Activated T-helper 2 cell treated with anti-CD3 and anti-CD28 coated beads, Interferon-gamma antibody, Interleukin-2, Interleukin-4, amounts not matched to agents 10 μg/mL and 5 μg/mL and 100 μg/mL, durations not matched to agents 14 hours and 24 hours and 36 hours (primary cell): ENCODE measurements at regions not wholly inside any gene's neighbourhood (a gene's known extent, or its start where the extent isn't known, plus 50 kb on each side); places are given as distances from the start of the nearest gene placed in this dataset.

ENCODE experiments used
- DNase-seq: peaks from one replicate; pipeline ENCODE4 v3.0.0; 2021; ENCODE audit warnings: low spot score
- H3K27ac Mint-ChIP-seq: one replicate; pipeline ENCODE4 v1.8.0; 2021; ENCODE audit warnings: mixed read lengths
- H3K27me3 Mint-ChIP-seq: one replicate; pipeline ENCODE4 v1.8.0; 2021; ENCODE audit warnings: low read depth, mixed read lengths
- H3K36me3 Mint-ChIP-seq: one replicate; pipeline ENCODE4 v1.8.0; 2021; ENCODE audit warnings: low read depth, mixed read lengths
- H3K4me1 Mint-ChIP-seq: one replicate; pipeline ENCODE4 v1.8.0; 2021; ENCODE audit warnings: low read depth, mixed read lengths
- H3K4me3 Mint-ChIP-seq: one replicate; pipeline ENCODE4 v1.8.0; 2021; ENCODE audit warnings: low read depth, mild to moderate bottlenecking, moderate library complexity, mixed read lengths
- H3K9me3 Mint-ChIP-seq: one replicate; pipeline ENCODE4 v1.8.0; 2021; ENCODE audit warnings: mixed read lengths
- intact Hi-C: fragments of 100-400 bp; cut with micrococcal nuclease; formaldehyde crosslinking; loops from one replicate; pipeline ENCODE4 v1.15.1; 2023

DNA sequence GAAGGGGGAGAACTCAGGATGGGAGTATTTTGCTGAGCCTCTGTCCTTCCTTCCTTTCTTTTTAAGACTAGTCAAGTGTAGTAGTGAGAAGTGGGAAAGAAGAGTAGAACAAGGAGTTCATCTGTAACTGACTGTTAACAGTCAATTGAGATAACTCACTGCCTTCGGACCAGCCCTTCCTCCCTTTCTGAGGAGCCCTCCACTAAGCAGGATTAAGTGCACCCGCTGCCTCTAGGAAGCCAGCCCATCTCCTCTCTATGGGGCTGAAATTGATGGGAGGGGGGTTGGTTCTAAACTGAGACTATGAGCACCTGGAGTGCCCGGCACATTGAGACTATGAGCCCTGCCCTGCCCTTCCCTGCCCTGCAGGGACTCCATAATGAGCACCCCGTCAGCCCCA, 72.7 kb upstream of the TINAGL1 start:
- Mint-ChIP-seq H3K27ac (no peak overlapping the region), H3K4me1 (peaks cover 14% of the 10 kb centered on the region), H3K36me3 (no peaks in the 10 kb centered on the region), H3K9me3 (no peaks in the 10 kb centered on the region), H3K4me3 (no peak overlapping the region), H3K27me3 (peaks cover 5% of the 10 kb centered on the region)
- DNase-seq: no peak
- intact Hi-C loops: no loop called here

DNA sequence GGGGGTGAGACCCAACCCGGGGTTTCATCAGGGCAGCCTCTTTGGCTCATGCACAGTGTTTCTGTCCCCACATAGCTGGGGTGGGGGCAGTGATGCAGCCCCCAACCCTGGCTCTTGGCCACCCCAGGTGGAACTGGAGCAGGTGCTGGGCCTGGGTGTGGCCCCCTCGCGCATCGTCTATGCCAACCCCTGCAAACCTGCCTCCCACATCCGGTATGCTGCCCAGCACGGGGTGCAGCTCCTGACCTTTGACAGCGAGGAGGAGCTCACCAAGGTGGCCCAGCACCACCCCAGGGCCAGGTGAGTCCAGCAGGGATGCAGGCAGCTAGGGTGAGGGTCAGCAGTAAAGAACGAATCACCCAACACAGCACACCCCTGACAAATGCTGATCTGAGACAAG, 72.3 kb upstream of the TINAGL1 start:
- Mint-ChIP-seq H3K27ac (no peak overlapping the region), H3K4me1 (peaks cover 16% of the 10 kb centered on the region), H3K36me3 (no peaks in the 10 kb centered on the region), H3K9me3 (no peaks in the 10 kb centered on the region), H3K27me3 (peaks cover 5% of the 10 kb centered on the region), H3K4me3 (no peak overlapping the region)
- no peak for DNase-seq
- intact Hi-C loops: no loop called here

DNA sequence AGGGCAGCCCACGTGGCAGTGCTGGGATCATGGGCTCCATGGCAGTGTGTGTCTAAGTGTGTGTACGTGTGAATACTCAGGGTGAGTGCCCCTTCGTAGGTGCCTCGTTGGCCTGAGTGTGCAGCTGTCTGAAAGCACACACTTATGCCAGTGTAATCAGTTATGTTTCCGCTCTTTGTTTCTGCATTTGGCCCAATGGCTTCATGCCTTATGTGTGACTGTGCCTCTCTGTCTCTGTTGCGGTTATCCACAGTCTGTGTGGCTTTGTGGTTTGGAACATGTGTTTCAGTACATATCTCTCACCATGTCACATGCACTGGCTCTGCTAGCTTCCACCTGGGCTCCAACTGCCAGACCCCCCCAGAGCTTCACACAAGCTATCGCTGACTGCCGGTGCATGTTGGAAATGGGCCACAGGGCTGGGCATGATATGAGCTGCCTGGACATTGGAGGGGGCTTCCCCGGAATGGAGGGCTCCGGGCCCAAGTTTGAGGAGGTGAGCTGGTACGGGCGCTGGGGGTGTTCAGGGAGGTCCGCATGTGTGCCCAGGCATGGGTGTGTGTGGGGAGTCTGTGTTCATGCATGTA, 70.3 kb upstream of the TINAGL1 start:
- H3K4me1 Mint-ChIP-seq: peaks cover 22% of the 10 kb centered on the region
- intact Hi-C loops: no loop called here
- H3K4me3 Mint-ChIP-seq: no peak overlapping the region
- H3K27me3 Mint-ChIP-seq: peaks cover 3% of the 10 kb centered on the region
- peak overlapping the region; percentile 31 for H3K27ac Mint-ChIP-seq
- no peaks in the 10 kb centered on the region for H3K9me3 Mint-ChIP-seq
- peak; percentile 47 for DNase-seq
- no peaks in the 10 kb centered on the region for H3K36me3 Mint-ChIP-seq

DNA sequence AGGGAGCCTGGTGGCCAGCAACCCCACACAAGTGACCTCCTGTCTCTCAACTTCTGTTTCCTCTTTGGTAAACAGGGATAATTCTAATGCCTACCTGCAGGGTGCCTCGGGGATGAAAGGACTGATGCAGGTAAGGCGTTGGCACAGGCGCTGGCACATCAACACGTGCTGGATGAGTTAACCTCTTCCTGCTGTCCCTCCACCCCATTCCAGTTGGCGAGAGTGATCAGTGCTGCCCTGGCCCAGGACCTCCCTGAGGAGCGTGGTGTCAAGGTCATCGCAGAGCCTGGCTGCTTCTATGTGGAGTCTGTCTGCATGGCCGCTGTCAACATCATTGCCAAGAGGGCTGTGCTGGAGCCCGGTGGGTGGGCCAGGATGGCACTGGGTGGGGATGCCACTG, 69.1 kb upstream of the TINAGL1 start:
- DNase-seq: no peak
- no peak overlapping the region for H3K27ac Mint-ChIP-seq
- H3K36me3 Mint-ChIP-seq: no peaks in the 10 kb centered on the region
- H3K9me3 Mint-ChIP-seq: no peaks in the 10 kb centered on the region
- peaks cover 3% of the 10 kb centered on the region for H3K27me3 Mint-ChIP-seq
- peaks cover 22% of the 10 kb centered on the region for H3K4me1 Mint-ChIP-seq
- H3K4me3 Mint-ChIP-seq: no peak overlapping the region
- intact Hi-C loops: no loop called here

DNA sequence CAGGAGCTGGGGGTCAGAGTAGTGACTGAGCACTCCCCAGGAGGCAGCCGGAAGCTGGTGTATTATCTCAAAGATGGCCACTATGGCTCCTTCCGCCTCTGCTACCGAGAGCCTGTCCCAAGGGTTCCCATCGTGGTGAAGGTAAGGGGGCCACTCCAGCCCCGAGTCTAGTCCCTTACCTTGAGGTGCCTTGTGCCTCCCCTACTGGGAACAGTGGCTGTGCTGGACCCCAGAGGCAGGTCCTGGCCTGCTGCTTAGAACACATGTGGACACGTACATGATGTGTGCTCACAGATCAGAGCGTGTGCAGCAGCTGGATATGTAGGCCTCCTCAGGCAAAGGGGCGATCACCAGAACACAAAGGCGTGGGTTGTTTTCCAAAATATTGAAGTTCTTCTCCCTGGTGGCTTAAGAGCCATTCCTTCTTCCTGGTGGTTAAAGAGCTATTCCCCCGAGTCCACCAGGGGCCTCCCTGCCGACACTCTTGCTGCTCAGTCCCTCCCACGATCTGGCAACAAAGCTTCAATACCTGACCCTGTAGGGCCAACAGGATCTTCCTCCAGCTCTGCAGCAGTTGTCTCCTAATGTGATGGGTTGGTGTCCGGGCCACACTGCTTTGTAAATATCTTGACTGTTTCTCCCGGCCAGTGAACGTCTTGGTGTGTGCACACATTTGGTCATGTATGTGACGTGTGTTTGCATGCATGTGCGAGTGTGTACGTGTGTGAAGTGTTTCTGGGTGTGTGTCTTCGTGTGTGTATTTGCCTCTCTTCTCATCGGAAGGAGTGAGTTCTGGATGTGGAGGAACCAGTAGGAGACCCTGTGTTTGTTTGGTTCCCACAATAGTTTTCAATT, 68.4 kb upstream of the TINAGL1 start:
- H3K4me1 Mint-ChIP-seq: peaks cover 22% of the 10 kb centered on the region
- H3K27ac Mint-ChIP-seq: no peak overlapping the region
- DNase-seq: no peak
- intact Hi-C loops: no loop called here
- peaks cover 5% of the 10 kb centered on the region for H3K27me3 Mint-ChIP-seq
- no peaks in the 10 kb centered on the region for H3K9me3 Mint-ChIP-seq
- H3K36me3 Mint-ChIP-seq: no peaks in the 10 kb centered on the region
- no peak overlapping the region for H3K4me3 Mint-ChIP-seq

DNA sequence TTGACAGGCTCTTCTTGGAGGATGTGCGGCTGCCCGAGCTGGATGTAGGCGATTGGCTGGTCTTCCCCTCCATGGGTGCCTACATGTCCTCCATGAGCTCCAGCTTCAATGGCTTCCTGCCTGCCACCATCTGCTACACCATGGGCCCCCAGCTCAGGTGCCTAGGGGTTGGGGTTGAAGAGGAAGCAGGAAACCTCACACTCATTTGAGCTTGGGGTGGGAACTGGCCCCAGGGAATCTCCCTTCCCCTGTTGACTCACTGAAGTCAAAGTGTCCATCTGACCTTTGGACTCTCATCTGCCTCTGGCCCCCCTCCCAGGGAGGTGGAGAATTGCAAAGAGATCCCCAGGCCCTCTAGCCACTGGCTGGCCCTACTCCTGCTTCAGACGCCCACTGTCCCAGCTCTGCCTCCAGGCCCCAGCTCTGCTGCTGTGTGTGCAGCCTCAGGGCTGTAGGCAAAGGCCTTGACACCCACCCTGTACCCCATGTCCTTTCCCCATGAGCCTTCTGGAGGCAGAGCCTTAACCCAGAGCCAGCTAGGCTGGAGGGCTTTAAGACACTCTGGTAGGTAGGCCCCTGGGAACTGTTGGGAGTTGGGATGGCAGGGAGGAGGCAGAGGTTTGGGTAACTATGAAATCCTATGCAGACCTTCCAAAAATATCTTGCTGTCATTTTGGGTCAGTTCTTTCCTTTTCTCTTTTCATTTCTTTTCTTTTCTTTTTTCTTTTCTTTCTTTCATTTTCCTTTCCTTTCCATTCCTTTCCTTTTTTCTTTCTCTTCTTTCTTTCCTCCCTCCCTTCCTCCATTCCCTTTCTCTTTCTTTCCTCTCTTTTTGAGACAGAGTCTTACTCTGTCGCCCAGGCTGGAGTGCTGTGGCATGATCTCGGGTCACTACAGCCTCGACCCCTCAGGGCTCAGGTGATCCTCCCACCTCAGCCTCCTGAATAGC, 66.9 kb upstream of the TINAGL1 start:
- no peak for DNase-seq
- Mint-ChIP-seq H3K27me3 (peaks cover 3% of the 10 kb centered on the region), H3K36me3 (no peaks in the 10 kb centered on the region), H3K4me3 (no peak overlapping the region), H3K27ac (peak overlapping the region; percentile 28), H3K9me3 (peaks cover 6% of the 10 kb centered on the region), H3K4me1 (peaks cover 22% of the 10 kb centered on the region)
- intact Hi-C loops: no loop called here

DNA sequence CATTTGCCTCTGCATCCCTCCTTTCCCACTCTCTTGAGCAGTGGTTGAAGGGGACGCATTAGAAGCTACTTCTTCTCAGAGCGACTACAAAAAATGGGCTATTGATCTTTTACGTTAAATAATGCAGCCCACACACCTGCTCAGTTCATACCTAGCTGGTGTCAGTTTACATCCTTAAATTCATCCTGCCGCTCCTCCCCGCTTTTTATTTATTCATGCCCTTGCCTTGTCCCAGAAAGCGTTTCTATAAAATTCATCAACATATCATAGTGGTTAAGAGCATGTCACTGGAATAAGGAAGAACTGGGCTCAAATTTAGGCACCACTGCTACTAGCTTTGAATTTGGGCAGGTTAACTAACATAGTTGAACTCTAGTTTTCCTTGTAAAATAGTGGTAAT, 66.0 kb upstream of the TINAGL1 start:
- DNase-seq: no peak
- Mint-ChIP-seq H3K27ac (no peak overlapping the region), H3K36me3 (no peaks in the 10 kb centered on the region), H3K9me3 (peaks cover 9% of the 10 kb centered on the region), H3K4me1 (peaks cover 21% of the 10 kb centered on the region), H3K27me3 (peaks cover 3% of the 10 kb centered on the region), H3K4me3 (no peak overlapping the region)
- intact Hi-C loops: no loop called here

DNA sequence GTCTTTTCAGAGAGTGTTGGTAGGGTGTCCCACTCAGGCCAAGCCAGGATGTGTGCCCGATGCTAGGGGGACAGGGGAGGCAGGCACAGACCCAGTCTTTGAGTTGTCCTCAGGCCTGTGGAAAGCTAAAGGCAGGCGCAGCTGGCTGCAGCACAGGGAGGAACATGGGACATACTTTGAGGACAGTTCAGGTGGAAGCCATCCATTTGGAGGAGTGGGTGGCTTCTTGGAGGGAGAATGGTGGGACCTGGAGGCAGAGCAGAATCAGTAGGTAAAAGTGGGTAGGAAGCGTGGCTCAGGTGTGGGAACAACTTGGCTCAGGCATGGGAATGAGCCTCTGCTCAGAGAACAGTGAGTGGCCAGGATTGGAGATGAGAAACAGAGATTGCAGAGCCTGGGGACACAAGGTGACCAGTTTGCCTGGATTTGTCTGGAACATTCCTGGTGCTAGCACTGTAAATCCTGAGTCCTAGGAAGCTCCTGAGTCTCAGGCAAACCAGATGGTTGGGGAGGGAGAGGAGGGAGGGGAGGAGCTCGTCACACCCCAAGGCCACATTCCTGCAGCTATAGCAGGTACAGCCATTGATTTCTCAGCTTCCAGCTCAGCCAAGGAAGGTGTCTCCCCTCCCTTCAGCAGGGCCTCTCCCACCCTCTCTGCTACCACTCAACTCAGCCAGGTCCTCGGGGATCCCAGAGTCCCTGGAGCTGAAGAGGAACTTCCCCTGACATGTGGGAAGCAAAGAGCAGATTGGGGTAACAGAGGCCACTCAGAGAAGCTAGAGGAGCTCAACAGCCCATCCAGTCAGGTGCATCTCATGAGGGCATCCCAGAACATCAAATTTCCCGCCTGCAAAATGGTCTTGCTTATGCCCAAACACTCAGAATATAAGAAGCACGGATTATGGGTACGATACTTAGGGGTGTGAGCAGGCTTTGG, 65.2 kb upstream of the TINAGL1 start:
- intact Hi-C loops: no loop called here
- DNase-seq: no peak

DNA sequence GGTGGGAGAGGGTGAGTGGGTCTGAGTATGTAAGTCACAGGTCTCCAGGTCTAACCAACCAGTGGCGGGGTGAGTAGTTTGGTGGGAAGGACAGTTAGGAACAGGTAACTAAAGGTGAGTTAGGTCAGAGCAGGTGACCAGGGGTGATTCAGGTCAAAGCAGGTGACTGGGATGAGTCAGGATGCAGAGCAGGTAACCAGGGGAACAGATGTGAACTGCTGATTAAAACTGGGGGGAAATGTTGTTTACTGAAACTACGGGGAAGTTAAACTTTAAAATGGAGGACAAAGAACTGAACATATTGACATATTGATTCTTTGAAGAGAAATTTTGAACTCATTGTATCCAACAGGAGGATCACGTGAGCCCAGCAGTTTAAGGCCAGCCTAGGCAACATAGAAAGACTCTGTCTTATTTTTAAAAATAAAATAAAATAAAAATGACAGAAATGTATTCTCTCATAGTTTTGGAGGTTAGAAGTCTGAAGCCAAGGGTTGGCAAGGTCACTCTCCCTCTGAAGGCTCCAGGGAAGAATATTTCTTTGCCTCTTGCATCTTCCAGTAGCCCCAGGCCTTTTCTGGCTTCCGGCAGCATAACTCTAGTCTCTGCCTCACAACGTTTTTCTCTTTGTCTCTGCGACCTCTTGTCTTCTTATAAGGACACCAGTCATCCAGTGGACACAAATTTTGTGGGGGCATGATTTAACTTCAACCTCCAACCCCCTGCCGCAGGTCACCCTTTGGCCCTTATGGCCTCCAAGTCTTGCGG, 64.3 kb upstream of the TINAGL1 start:
- no peak overlapping the region for H3K4me3 Mint-ChIP-seq
- no peak overlapping the region for H3K27ac Mint-ChIP-seq
- peaks cover 9% of the 10 kb centered on the region for H3K4me1 Mint-ChIP-seq
- intact Hi-C loops: no loop called here
- peaks cover 3% of the 10 kb centered on the region for H3K27me3 Mint-ChIP-seq
- DNase-seq: no peak
- peaks cover 13% of the 10 kb centered on the region for H3K9me3 Mint-ChIP-seq
- H3K36me3 Mint-ChIP-seq: no peaks in the 10 kb centered on the region

More for the DNA sequence above, 65.2 kb upstream of the TINAGL1 start:
- Mint-ChIP-seq H3K36me3 (no peaks in the 10 kb centered on the region), H3K27ac (no peak overlapping the region), H3K27me3 (peaks cover 3% of the 10 kb centered on the region), H3K9me3 (peaks cover 9% of the 10 kb centered on the region), H3K4me3 (no peak overlapping the region), H3K4me1 (peaks cover 13% of the 10 kb centered on the region)

DNA sequence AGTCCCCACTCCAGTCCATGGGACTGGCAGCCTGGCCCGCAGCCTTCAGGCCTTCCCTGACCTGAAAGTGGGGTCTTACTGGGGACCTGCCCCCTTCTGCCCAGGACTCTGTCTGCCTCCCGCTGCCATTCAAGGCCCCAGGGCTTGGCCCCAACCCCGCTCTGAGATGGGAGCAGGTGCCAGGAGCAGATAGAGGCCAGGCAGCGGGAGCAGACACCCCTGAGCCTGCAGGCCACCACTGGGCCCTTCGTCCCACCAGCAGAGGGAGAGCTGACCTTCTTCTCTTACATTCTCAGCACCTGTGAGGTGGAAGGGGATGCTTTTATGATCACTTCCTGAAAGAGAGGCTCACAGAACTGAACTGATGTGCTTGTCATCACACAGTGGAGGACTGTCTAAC, 62.2 kb upstream of the TINAGL1 start:
- Mint-ChIP-seq H3K9me3 (peaks cover 13% of the 10 kb centered on the region), H3K27ac (no peak overlapping the region), H3K4me1 (peaks cover 5% of the 10 kb centered on the region), H3K4me3 (no peak overlapping the region), H3K27me3 (peaks cover 3% of the 10 kb centered on the region), H3K36me3 (no peaks in the 10 kb centered on the region)
- intact Hi-C loops: no loop called here
- no peak for DNase-seq

DNA sequence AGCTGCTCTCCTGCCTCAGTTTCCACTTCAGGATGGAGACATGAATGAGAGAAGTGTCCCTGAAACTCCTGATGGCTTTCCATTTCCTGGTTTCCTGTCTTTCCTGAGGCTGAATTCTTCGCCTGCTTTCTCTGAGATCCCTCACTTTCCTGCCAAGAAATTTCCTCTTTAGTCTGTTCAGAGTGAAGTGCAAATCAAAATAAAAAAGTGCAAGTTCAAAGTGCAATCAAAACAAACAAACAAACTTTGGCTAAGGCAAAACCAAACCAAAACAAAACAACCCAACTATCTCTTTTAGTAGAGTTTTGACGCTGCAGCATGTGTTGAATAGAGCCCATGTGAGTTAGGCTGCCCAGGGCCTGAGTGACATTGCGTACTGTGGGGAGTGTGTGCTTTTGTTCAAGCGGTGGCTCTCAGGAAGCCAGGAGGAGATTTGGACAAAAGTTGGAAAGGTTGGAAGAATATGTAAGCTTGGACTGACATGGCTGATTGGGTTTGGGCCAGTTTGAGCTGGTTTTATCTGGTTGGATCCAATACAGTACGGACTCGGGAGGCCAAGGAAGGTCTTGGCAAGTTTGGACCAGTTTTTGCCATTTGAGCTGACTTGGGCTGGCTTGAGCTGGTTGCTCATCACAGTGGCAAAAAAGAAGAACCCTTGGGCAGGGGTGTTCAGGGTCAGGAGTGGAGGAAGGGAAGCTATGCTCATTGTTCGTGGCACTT, 61.1 kb upstream of the TINAGL1 start:
- intact Hi-C loops: no loop called here
- Mint-ChIP-seq H3K36me3 (no peaks in the 10 kb centered on the region), H3K27me3 (peaks cover 10% of the 10 kb centered on the region), H3K4me1 (no peaks in the 10 kb centered on the region), H3K4me3 (no peak overlapping the region), H3K9me3 (peaks cover 13% of the 10 kb centered on the region), H3K27ac (no peak overlapping the region)
- no peak for DNase-seq
